ENCODE measurements at regions not wholly inside any gene's neighbourhood (a gene's known extent, or its start where the extent isn't known, plus 50 kb on each side); places are given as distances from the start of the nearest gene placed in this dataset.

GRCh38 chr11:127481391-127481790 is 480.8 kb upstream of the KIRREL3 start:
- TF ChIP-seq CTCF (IDR thresholded peaks at IDR 0.05; ENCODE audit: insufficient read depth, low read length): no peak
- no peak for DNase-seq (ENCODE audit: low read depth)
- H3K4me3 ChIP-seq (ENCODE audit: low read depth, low read length): no peak overlapping the region

GRCh38 chr11:127478826-127479225 is 478.3 kb upstream of the KIRREL3 start:
- no peak overlapping the region for H3K4me3 ChIP-seq (ENCODE audit: low read depth, low read length)
- no peak for TF ChIP-seq CTCF (IDR thresholded peaks at IDR 0.05; ENCODE audit: insufficient read depth, low read length)
- DNase-seq (ENCODE audit: low read depth): no peak

- no peak for DNase-seq (ENCODE audit: low read depth)
- H3K4me3 ChIP-seq (ENCODE audit: low read depth, low read length): no peak overlapping the region
- no peak for TF ChIP-seq CTCF (IDR thresholded peaks at IDR 0.05; ENCODE audit: insufficient read depth, low read length)
Observed at GRCh38 chr11:127474766-127475165, 474.2 kb upstream of the KIRREL3 start.

- no peak overlapping the region for H3K4me3 ChIP-seq (ENCODE audit: low read depth, low read length)
- no peak for TF ChIP-seq CTCF (IDR thresholded peaks at IDR 0.05; ENCODE audit: insufficient read depth, low read length)
- no peak for DNase-seq (ENCODE audit: low read depth)
Observed at GRCh38 chr11:127472505-127472904, 471.9 kb upstream of the KIRREL3 start.

GRCh38 chr11:127471662-127472061 is 471.1 kb upstream of the KIRREL3 start:
- no peak overlapping the region for H3K4me3 ChIP-seq (ENCODE audit: low read depth, low read length)
- TF ChIP-seq CTCF (IDR thresholded peaks at IDR 0.05; ENCODE audit: insufficient read depth, low read length): no peak
- DNase-seq (ENCODE audit: low read depth): no peak

- no peak for DNase-seq (ENCODE audit: low read depth)
- TF ChIP-seq CTCF (IDR thresholded peaks at IDR 0.05; ENCODE audit: insufficient read depth, low read length): no peak
- H3K4me3 ChIP-seq (ENCODE audit: low read depth, low read length): no peak overlapping the region
Observed at GRCh38 chr11:127470306-127470884, 469.8 kb upstream of the KIRREL3 start.

GRCh38 chr11:127464325-127464724 is 463.8 kb upstream of the KIRREL3 start:
- no peak overlapping the region for H3K4me3 ChIP-seq (ENCODE audit: low read depth, low read length)
- no peak for TF ChIP-seq CTCF (IDR thresholded peaks at IDR 0.05; ENCODE audit: insufficient read depth, low read length)
- no peak for DNase-seq (ENCODE audit: low read depth)

All from fibroblast of the aortic adventitia (primary cell).